MCF 10A (cell line): ENCODE measurements at regions not wholly inside any gene's neighbourhood (a gene's known extent, or its start where the extent isn't known, plus 50 kb on each side); places are given as distances from the start of the nearest gene placed in this dataset.

Source experiments
- BruUV-seq: library from RNA; stranded (reverse); fragments of 400-500 nt; replicated peaks from 2 replicates; lab custom pipeline; 2021; lab: Mats Ljungman, UMichigan
- CTCF ChIA-PET: fragments of 300-600 bp; sonication (Branson Sonifier 250); formaldehyde crosslinking; extraction: SDS; loops from one replicate; lab custom pipeline; 2021; ENCODE audit warnings: antibody characterized with exemption, inconsistent platforms; lab: Yijun Ruan, JAX
- POLR2A ChIA-PET: fragments of 300-600, 350-650 bp; sonication (Branson Sonifier 250); formaldehyde crosslinking; extraction: SDS; loops from one replicate; lab custom pipeline; 2020; ENCODE audit warnings: antibody characterized with exemption, inconsistent platforms; lab: Yijun Ruan, JAX
- DNase-seq: peaks from one replicate; pipeline ENCODE4 v3.0.0-alpha.2; 2018; ENCODE audit not compliant: unreplicated experiment
- H3K27ac Mint-ChIP-seq: one replicate; pipeline ENCODE4 v1.8.0; 2022; ENCODE audit warnings: mild to moderate bottlenecking, low read depth, mixed read lengths; ENCODE audit not compliant: unreplicated experiment
- H3K27me3 Mint-ChIP-seq: one replicate; pipeline ENCODE4 v1.8.0; 2022; ENCODE audit warnings: mixed read lengths; ENCODE audit not compliant: insufficient read depth, unreplicated experiment
- H3K36me3 Mint-ChIP-seq: one replicate; pipeline ENCODE4 v1.8.0; 2022; ENCODE audit warnings: mild to moderate bottlenecking, moderate library complexity, mixed read lengths; ENCODE audit not compliant: insufficient read depth, unreplicated experiment
- H3K4me1 Mint-ChIP-seq: one replicate; pipeline ENCODE4 v1.8.0; 2022; ENCODE audit warnings: mixed read lengths; ENCODE audit not compliant: insufficient read depth, unreplicated experiment
- H3K4me3 Mint-ChIP-seq: one replicate; pipeline ENCODE4 v1.8.0; 2022; ENCODE audit warnings: mild to moderate bottlenecking, moderate library complexity, mixed read lengths; ENCODE audit not compliant: unreplicated experiment
- H3K9me3 Mint-ChIP-seq: one replicate; pipeline ENCODE4 v1.8.0; 2022; ENCODE audit warnings: mixed read lengths; ENCODE audit not compliant: unreplicated experiment
- intact Hi-C: fragments of 100-400 bp; cut with micrococcal nuclease; formaldehyde crosslinking; loops from 2 replicates; pipeline ENCODE4 v1.14.1; 2022
- TF ChIP-seq, protein P1 (sequence below): fragments of 200-600 bp; IDR thresholded peaks from one replicate; pipeline ENCODE4 v1.8.0; 2022; ENCODE audit warnings: antibody characterized with exemption, mild to moderate bottlenecking; ENCODE audit not compliant: unreplicated experiment

DNA sequence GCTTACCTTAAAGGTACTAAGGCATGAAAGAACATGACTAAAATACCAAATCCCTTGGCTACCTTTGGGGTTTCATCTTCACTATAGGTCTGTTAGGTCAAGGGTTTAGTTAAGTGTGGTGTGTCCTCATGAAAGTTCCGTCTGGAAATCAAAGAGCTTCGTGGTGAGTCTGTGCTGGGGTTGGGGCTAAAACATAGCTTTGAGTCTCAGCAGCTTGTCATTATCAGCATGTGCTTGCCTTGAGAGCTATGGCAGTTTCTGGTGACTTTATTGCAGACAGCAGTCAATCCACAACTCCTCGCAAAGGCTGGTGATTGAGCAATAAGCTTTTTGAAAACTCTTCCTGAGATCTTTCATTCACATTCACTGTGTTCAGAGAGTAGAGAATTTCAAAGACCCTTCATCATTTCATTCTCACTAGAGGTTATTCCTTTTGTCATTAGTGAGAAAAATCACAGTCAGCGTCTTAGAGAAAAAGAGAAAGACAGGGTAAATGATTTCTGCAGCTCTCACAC is 53.2 kb upstream of the CCDC6 start:
- H3K27me3 Mint-ChIP-seq, result no peaks in the 10 kb centered on the region
- no peak overlapping the region for H3K27ac Mint-ChIP-seq
- H3K36me3 Mint-ChIP-seq, result no peaks in the 10 kb centered on the region
- DNase-seq, result no peak
- TF ChIP-seq, protein P1, sequence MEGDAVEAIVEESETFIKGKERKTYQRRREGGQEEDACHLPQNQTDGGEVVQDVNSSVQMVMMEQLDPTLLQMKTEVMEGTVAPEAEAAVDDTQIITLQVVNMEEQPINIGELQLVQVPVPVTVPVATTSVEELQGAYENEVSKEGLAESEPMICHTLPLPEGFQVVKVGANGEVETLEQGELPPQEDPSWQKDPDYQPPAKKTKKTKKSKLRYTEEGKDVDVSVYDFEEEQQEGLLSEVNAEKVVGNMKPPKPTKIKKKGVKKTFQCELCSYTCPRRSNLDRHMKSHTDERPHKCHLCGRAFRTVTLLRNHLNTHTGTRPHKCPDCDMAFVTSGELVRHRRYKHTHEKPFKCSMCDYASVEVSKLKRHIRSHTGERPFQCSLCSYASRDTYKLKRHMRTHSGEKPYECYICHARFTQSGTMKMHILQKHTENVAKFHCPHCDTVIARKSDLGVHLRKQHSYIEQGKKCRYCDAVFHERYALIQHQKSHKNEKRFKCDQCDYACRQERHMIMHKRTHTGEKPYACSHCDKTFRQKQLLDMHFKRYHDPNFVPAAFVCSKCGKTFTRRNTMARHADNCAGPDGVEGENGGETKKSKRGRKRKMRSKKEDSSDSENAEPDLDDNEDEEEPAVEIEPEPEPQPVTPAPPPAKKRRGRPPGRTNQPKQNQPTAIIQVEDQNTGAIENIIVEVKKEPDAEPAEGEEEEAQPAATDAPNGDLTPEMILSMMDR, result no peak
- H3K4me1 Mint-ChIP-seq, result no peaks in the 10 kb centered on the region
- no peaks in the 10 kb centered on the region for H3K9me3 Mint-ChIP-seq
- H3K4me3 Mint-ChIP-seq, result no peak overlapping the region
- BruUV-seq, result no TSS peak
- ChIA-PET POLR2A (interaction anchor here (0.6 to 2.0 kb wide), 2 partner anchors 53 to 998 kb away, joined by 3 to 5 read pairs; partner anchors contain the start of gene CCDC6), CTCF (interaction anchor here (0.8 to 1.5 kb wide), 2 partner anchors 52 to 71 kb away, joined by 3 to 5 read pairs; no protein-coding TSS in a partner anchor)
- intact Hi-C loops, result no loop called here

DNA sequence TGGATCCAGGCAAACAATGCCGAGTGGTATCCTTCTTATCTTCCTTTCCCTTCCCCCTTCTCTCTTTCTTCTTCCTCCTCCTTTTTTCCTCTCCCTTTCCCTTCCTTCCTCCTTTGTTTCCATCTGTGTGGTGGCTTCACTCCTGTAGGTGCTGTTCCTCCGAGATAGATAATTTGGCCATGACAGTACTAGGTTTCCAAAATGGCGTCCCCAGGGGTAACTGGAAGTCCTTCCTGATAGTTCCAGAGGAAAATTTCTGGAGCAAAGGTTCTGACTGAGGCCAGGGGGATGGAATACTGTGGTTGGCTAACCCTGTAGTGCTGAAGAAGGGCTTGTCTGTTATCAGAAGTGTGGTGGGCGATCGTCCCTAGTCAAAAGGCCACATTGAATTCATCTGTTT is 52.5 kb upstream of the CCDC6 start:
- Mint-ChIP-seq H3K27ac (no peak overlapping the region), H3K4me3 (no peak overlapping the region), H3K27me3 (no peaks in the 10 kb centered on the region), H3K9me3 (no peaks in the 10 kb centered on the region), H3K4me1 (no peaks in the 10 kb centered on the region), H3K36me3 (no peaks in the 10 kb centered on the region)
- intact Hi-C loops, result no loop called here
- DNase-seq, result no peak
- POLR2A ChIA-PET, result no interaction called here
- CTCF ChIA-PET, result interaction anchor here (0.8 kb wide), 1 partner anchor 72 kb away, joined by 3 read pairs; no protein-coding TSS in a partner anchor
- BruUV-seq, result no TSS peak
- TF ChIP-seq, protein P1, result no peak

DNA sequence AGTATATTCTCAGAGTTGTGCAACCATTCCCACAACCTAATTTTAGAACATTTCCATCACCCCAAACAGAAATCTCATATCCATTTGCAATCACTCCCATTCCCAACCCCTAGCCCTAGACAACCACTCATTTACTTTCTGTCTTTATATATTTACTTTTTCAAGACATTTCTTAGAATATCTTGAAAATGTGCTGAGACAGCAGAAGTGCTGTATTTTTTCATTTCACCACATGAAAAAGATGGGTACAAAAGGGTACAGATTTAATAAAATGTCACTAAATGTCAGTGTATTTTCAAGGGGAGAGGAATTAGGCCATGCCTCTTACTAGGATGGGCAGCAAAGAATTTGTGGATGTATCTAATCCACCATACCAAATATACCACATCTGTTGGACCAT is 51.6 kb upstream of the CCDC6 start:
- TF ChIP-seq, protein P1, result no peak
- BruUV-seq, result no TSS peak
- no peak overlapping the region for H3K4me3 Mint-ChIP-seq
- no peaks in the 10 kb centered on the region for H3K4me1 Mint-ChIP-seq
- ChIA-PET CTCF (no interaction called here), POLR2A (interaction anchor here (1.3 kb wide), 1 partner anchor 50 kb away, joined by 4 read pairs; no protein-coding TSS in a partner anchor)
- intact Hi-C loops, result no loop called here
- no peak overlapping the region for H3K27ac Mint-ChIP-seq
- H3K27me3 Mint-ChIP-seq, result no peaks in the 10 kb centered on the region
- H3K9me3 Mint-ChIP-seq, result no peaks in the 10 kb centered on the region
- no peaks in the 10 kb centered on the region for H3K36me3 Mint-ChIP-seq
- DNase-seq, result no peak
